ENCODE measurements at regions not wholly inside any gene's neighbourhood (a gene's known extent, or its start where the extent isn't known, plus 50 kb on each side); places are given as distances from the start of the nearest gene placed in this dataset.

- H3K27me3 Mint-ChIP-seq (ENCODE audit: low read depth): no peaks in the 10 kb centered on the region
- no peak for TF ChIP-seq CTCF (IDR thresholded peaks at IDR 0.05; ENCODE audit: unreplicated experiment)
- H3K36me3 Mint-ChIP-seq: no peaks in the 10 kb centered on the region
- H3K4me3 Mint-ChIP-seq: no peak overlapping the region
- DNase-seq (ENCODE audit: low spot score in 2 of 2, unreplicated experiment in 2 of 2): no peak
- no peak overlapping the region for H3K27ac Mint-ChIP-seq
- no peaks in the 10 kb centered on the region for H3K9me3 Mint-ChIP-seq
- peaks cover 44% of the 10 kb centered on the region for H3K4me1 Mint-ChIP-seq
Measured at GRCh38 chr12:89977405-89978085, 268.9 kb upstream of the ATP2B1 start.

GRCh38 chr12:89976866-89977265 lies 268.2 kb upstream of the ATP2B1 start:
- no peak for TF ChIP-seq CTCF (IDR thresholded peaks at IDR 0.05; ENCODE audit: unreplicated experiment)
- Mint-ChIP-seq H3K27ac (peak overlapping the region; percentile 51), H3K9me3 (no peaks in the 10 kb centered on the region), H3K36me3 (no peaks in the 10 kb centered on the region), H3K4me3 (no peak overlapping the region), H3K4me1 (peaks cover 47% of the 10 kb centered on the region), H3K27me3 (ENCODE audit: low read depth) (no peaks in the 10 kb centered on the region)
- DNase-seq (ENCODE audit: low spot score in 2 of 2, unreplicated experiment in 2 of 2): no peak

GRCh38 chr12:89975574-89975973 lies 266.9 kb upstream of the ATP2B1 start:
- no peak for TF ChIP-seq CTCF (IDR thresholded peaks at IDR 0.05; ENCODE audit: unreplicated experiment)
- DNase-seq (ENCODE audit: low spot score in 2 of 2, unreplicated experiment in 2 of 2): no peak
- H3K9me3 Mint-ChIP-seq: no peaks in the 10 kb centered on the region
- H3K36me3 Mint-ChIP-seq: no peaks in the 10 kb centered on the region
- H3K4me3 Mint-ChIP-seq: no peak overlapping the region
- H3K27me3 Mint-ChIP-seq (ENCODE audit: low read depth): no peaks in the 10 kb centered on the region
- H3K4me1 Mint-ChIP-seq: peaks cover 50% of the 10 kb centered on the region
- no peak overlapping the region for H3K27ac Mint-ChIP-seq

- TF ChIP-seq CTCF (IDR thresholded peaks at IDR 0.05; ENCODE audit: unreplicated experiment): no peak
Measured at GRCh38 chr12:89971880-89972279, 263.2 kb upstream of the ATP2B1 start.

DNA sequence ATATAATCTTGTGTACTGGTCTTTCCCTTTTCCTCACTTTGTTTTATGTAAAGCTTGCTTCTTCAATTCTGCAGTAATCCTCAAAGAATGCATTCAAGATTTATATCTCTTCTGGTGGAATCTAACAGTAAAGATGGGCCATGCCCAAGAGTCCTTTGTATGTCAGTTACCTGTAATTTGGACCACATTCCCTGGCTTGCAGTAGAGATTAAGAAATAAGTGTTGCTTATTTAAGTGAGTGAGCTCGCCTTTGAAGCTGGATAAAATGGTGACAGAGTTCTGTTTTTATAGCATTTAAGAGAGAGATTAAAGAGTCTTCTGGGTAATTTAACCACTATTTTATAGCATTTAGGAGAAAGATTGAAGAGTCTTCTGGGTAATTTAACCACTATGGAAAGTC lies 262.1 kb upstream of the ATP2B1 start:
- Mint-ChIP-seq H3K27ac (peak overlapping the region; percentile 35), H3K36me3 (no peaks in the 10 kb centered on the region), H3K27me3 (ENCODE audit: low read depth) (no peaks in the 10 kb centered on the region), H3K4me3 (no peak overlapping the region), H3K9me3 (no peaks in the 10 kb centered on the region), H3K4me1 (peaks cover 32% of the 10 kb centered on the region)
- no peak for TF ChIP-seq CTCF (IDR thresholded peaks at IDR 0.05; ENCODE audit: unreplicated experiment)
- DNase-seq (ENCODE audit: low spot score in 2 of 2, unreplicated experiment in 2 of 2): no peak

More at GRCh38 chr12:89971880-89972279, 263.2 kb upstream of the ATP2B1 start:
- no peaks in the 10 kb centered on the region for H3K36me3 Mint-ChIP-seq
- DNase-seq (ENCODE audit: low spot score in 2 of 2, unreplicated experiment in 2 of 2): no peak
- no peak overlapping the region for H3K4me3 Mint-ChIP-seq
- no peaks in the 10 kb centered on the region for H3K27me3 Mint-ChIP-seq (ENCODE audit: low read depth)
- no peak overlapping the region for H3K27ac Mint-ChIP-seq
- H3K4me1 Mint-ChIP-seq: peaks cover 40% of the 10 kb centered on the region
- no peaks in the 10 kb centered on the region for H3K9me3 Mint-ChIP-seq

All from mesothelial cell of epicardium (in vitro differentiated cells).